ENCODE measurements at regions not wholly inside any gene's neighbourhood (a gene's known extent, or its start where the extent isn't known, plus 50 kb on each side); places are given as distances from the start of the nearest gene placed in this dataset.

- no peak for DNase-seq (ENCODE audit: low read depth)
These were observed 240.1 kb upstream of the PITRM1 start for GRCh38 chr10:3412646-3413045.

GRCh38 chr10:3412071-3412582 is 239.5 kb upstream of the PITRM1 start:
- DNase-seq (ENCODE audit: low read depth), result no peak

DNA sequence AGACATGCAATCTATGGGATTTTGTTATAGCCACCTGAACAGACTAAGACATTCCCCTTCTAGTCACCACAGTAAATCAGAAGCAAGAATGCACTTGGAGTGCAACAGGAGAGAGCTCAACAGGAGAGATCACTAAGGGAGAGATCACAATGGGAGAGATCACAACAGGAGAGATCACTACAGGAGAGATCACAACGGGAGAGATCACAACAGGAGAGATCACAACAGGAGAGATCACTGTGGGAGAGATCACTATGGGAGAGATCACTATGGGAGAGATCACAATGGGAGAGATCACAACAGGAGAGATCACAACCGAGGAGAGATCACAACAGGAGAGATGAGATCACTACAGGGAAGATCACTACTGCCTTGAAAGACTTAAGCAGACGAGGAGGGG is 238.5 kb upstream of the PITRM1 start:
- DNase-seq (ENCODE audit: low read depth), result no peak

GRCh38 chr10:3409928-3410327 is 237.3 kb upstream of the PITRM1 start:
- DNase-seq (ENCODE audit: low read depth), result no peak

DNA sequence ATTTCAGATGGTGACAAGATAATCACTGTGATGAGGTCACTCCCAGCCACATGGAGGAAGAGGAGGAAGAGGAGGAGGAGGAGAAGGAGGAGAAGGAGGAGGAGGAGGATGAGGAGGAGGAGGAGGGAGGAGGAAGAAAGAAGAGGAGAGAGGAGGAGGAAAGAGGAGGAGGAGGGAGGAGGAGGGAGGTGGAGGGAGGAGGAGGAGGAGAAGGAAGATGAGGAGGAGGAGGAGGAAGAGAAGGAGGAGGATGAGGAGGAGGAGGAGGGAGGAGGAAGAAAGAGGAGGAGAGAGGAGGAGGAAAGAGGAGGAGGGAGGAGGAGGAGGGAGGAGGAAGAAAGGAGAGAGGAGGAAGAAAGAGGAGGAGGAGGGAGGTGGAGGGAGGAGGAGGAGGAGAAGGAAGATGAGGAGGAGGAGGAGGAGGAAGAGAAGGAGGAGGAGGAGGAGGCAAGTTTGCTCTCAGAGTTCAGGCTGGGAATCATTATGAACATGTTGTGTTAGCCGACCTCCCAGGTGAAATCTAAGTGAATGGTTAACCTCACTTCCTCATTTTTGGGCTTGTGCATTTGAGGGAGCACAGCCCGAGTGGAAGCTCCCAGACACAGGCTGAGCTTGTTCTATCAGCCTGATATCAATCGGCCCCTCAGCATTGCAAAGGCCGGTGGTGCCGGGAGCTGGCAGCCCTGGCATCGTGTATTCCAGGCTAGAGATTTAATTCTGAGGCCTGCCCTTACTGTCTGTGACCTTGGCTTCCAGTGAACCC is 236.2 kb upstream of the PITRM1 start:
- DNase-seq (ENCODE audit: low read depth), result no peak

GRCh38 chr10:3407208-3407607 is 234.6 kb upstream of the PITRM1 start:
- DNase-seq (ENCODE audit: low read depth), result no peak

GRCh38 chr10:3406556-3406955 is 234.0 kb upstream of the PITRM1 start:
- DNase-seq (ENCODE audit: low read depth), result no peak

- DNase-seq (ENCODE audit: low read depth), result no peak
These were observed 231.8 kb upstream of the PITRM1 start for GRCh38 chr10:3404381-3404780.

GRCh38 chr10:3402187-3402751 is 229.7 kb upstream of the PITRM1 start:
- DNase-seq (ENCODE audit: low read depth), result no peak

DNA sequence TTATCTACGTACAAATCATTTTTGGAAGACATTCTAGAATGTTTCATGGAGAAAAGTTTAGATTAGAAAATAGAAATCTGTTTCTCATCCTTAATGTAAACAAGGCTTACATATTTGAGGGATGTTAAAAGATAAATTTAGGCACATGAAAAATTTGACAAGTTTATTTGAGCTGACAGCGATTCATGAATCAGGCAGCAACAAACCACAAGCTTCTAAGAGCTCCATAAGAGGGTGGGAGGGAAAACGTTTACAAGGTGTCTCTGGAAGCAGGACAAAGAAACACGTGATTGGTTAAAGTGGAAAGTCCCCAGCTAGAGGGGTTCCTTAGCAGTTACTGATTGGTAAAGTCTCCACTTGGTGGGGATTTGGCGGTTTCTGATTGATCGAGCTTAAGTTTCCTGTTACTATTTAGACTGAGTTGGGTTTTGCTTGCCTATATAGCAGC is 228.9 kb upstream of the PITRM1 start:
- DNase-seq (ENCODE audit: low read depth), result no peak

DNA sequence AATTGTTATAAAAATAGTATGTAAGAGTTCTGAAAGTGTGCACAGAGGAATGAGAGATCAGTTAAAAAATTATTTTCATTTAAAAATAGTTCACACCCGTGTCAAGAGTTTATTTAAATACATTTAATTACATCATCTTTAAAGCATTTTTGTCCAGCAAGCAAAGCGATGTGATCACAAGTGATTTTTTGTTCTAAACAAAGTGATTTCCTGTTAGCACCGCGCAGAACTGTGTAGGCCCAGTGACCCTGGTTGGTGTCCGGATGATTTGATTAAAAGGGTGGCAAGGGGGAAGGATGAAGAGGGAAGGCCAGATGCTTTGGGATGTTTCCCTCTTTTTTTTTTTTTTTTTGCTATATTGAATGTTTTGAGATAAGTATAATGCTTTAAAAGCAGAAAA is 227.8 kb upstream of the PITRM1 start:
- DNase-seq (ENCODE audit: low read depth), result no peak

DNA sequence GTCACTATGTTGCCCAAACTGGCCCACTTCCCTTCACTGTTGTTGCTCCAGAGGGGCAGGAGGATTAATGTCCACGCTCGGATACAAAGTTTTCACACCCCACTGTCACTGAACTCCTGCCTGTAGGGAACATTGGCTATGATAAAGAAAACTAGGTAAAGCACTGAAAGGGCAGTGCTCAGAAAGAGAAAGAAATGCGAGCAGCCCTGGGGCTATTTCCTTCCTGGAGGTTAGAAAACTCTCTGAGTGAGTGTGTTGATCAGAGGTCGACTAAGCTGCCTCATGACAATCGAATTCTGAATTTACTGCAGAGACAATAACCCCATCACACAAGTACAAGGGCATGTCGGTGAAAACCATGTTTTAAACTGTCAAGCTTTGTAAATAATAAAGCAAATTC is 227.2 kb upstream of the PITRM1 start:
- no peak for DNase-seq (ENCODE audit: low read depth)

DNA sequence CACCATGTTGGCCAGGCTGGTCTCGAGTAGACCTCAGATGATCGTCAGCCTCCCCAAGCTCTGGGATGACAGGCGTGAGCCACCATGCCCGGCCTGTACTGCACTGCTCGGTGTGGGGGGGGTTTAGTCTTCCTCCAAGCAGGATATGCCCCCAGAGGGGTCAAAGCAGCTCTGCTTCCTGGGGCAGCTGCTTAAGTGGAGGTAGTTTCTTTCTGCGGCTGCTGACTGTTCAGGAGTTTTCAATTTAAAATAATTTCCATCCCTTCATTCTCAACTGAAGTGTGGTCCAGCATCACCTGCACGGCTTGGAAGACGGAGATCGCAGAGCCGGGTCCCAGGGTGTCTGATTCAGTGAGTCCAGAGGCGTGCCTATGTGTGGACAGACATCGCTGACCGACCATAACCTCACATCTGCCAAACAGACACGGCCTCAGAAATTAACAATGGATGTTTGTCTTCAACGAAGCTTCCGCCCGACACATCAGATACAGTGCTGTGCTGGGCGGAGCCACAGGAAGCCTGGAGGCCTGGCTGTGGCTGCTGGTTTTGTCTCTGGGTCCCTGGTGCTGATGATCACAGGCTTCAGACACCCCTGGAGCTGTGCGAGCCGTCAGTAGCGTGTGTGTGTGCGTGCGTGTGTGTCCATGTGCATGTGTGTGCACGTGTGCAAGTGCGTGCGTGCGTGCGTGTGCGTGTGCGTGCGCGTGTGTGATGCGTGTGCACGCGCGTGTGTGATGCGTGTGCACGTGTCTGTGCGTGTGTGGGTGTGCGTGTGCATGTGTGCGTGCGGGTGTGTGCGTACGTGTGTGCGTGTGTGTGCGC is 226.5 kb upstream of the PITRM1 start:
- DNase-seq (ENCODE audit: low read depth), result no peak

DNA sequence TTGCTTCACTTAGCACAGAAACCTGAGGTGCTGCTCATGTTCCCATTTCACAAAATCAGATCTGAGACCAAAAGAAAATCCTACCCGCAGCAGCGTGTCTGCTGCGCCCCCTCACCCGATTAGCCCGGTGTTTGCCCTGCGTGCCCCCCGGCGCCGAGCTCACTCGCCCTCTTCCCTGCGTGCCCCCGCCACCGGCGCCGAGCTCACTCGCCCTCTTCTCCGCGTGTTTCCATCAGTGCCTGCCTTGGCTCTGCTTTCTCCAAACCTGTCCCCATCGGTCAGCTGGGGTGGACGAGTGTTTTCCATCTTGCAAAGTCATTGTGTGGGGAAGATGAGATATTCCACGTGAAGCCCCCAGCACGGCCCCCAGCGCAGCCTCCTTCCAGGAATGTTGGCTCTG is 225.3 kb upstream of the PITRM1 start:
- no peak for DNase-seq (ENCODE audit: low read depth)

GRCh38 chr10:3397231-3397630 is 224.6 kb upstream of the PITRM1 start:
- DNase-seq (ENCODE audit: low read depth), result no peak

DNA sequence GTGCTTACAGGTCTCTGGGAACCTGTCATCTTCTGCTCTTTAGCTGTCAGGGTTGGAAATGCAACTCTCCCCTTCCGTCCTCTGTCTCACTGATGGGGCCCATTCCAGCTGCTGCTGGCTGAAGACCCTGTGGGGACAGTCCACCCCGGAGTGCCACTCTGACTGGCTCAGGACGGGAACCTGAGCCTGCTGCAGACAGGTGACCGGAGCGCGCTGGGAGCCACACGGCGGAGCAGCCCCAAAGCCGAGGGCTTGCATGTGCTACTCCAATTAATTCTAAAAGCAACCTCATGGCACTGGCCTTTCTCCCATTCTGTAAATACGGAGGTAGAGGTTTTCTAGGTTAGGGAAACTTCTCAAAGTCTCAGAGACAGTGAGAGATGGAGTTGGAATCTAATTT is 223.5 kb upstream of the PITRM1 start:
- DNase-seq (ENCODE audit: low read depth), result no peak

DNA sequence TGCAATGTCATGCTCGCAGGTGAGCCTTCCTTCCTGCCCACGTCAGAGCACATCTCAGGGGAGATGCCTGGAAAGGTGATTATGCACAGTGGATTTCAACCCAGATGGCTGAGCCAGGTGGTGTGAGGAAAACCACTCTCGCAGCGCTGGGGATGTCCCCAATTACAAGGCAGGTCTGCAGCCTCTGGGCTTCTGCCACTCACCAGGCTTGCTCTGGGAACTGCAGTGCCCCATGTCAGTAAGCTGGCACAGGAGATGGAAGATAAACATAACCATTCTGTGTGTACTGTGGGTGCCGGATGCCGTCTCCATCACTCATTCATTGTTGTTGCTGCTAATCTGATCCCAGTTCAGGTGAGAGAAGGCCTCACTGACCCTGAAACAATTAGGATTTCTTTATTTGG is 222.9 kb upstream of the PITRM1 start:
- no peak for DNase-seq (ENCODE audit: low read depth)

DNA sequence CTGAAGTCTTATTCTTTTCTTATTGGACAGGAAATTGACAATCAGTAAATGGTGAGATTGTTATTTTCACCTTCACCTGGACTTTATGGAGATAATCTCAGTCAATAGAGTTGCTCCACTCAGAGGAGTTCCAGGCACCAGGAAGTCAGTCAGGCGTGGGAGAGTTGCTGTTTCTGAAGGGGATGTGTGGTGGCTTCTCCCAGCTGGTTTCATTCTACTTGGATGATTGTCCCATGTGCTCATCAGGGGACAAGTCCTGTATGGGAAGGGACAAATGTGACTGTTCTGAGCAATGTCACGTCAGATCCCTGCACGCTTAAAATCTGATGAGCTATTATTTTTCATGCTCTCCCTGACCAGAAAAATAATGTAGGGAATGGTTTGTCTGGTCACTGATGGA is 222.5 kb upstream of the PITRM1 start:
- DNase-seq (ENCODE audit: low read depth), result no peak

GRCh38 chr10:3393958-3394357 is 221.4 kb upstream of the PITRM1 start:
- no peak for DNase-seq (ENCODE audit: low read depth)

DNA sequence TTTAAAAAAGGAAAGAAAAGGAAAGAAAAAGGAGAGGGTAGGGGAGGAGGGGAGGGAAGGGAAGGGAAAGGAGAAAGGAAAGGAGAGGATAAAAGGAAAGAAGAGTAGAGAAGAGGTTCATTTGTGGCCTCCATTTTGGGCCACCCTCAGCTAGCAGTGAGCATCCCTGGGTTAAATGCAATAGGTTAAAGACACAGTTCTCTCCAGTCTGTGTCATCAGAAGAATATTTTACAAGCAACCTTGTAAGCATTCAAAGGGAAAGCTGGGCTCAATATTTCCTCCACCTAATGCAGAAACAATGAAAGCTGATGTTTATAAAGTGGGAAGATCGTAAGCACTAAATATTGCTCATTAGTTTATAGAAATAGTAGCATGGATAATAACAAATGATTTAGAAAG is 219.1 kb upstream of the PITRM1 start:
- DNase-seq (ENCODE audit: low read depth), result no peak

DNA sequence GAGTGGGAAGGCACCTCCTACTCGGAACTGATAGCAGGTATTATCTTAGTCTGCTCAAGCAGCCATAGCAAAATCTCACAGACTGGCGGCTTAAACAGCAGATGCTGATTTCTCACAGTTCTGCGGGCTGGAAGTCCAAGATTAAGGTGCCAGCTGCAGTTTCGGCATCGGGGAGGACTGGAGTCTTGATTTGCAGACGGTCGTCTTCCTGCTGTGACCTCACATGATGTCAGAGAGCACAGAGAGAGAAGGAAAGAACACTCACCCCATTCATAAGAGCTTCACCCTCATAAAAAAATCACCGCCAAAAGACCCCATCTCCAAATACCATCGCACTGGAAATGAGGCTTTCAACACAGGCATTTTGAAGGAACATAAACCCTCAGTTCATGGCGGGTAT is 216.5 kb upstream of the PITRM1 start:
- DNase-seq (ENCODE audit: low read depth), result no peak

GRCh38 chr10:3385487-3385886 is 212.9 kb upstream of the PITRM1 start:
- DNase-seq (ENCODE audit: low read depth), result no peak

GRCh38 chr10:3382092-3382491 is 209.5 kb upstream of the PITRM1 start:
- DNase-seq (ENCODE audit: low read depth), result no peak

Data from forelimb muscle (tissue), 1 donor.